ENCODE measurements at regions not wholly inside any gene's neighbourhood (a gene's known extent, or its start where the extent isn't known, plus 50 kb on each side); places are given as distances from the start of the nearest gene placed in this dataset.

- no peak for TF ChIP-seq FOXP2 (optimal IDR thresholded peaks at IDR 0.05; ENCODE audit: control extremely low read depth, extremely low read length, insufficient read depth)
- TF ChIP-seq POLR2AphosphoS5 (IDR thresholded peaks at IDR 0.05; ENCODE audit: borderline replicate concordance, low read depth, low read length), result no peak
- no peak for TF ChIP-seq EZH2 (IDR thresholded peaks at IDR 0.05)
These were observed 528.6 kb downstream of the BRD1 start for GRCh38 chr22:49298834-49299750.
